AG09319 (cell line): ENCODE measurements at regions not wholly inside any gene's neighbourhood (a gene's known extent, or its start where the extent isn't known, plus 50 kb on each side); places are given as distances from the start of the nearest gene placed in this dataset.
A peak's percentile ranks its signal among the peaks of the same experiment; 100 is the strongest.

ENCODE experiments used
- DNase-seq: peaks from one replicate; pipeline ENCODE4 v3.0.0-alpha.2; 2010; ENCODE audit warnings: low read depth; ENCODE audit errors: extremely low read depth
- CTCF ChIP-seq: IDR thresholded peaks from 2 replicates; pipeline ENCODE4 v1.5.1; 2011; ENCODE audit warnings: low read depth, mild to moderate bottlenecking, inconsistent platforms, low read length, moderate library complexity

GRCh38 chr7:54810401-54810800 lies 51.4 kb upstream of the SEC61G start:
- no peak for TF ChIP-seq CTCF
- DNase-seq: no peak

- TF ChIP-seq CTCF: no peak
- peak; percentile 74 for DNase-seq
Observed at GRCh38 chr7:54811041-54811845, 52.2 kb upstream of the SEC61G start.

- peak; percentile 54 for DNase-seq
- no peak for TF ChIP-seq CTCF
Observed at GRCh38 chr7:54811846-54812254, 52.8 kb upstream of the SEC61G start.

GRCh38 chr7:54812756-54813322 lies 53.8 kb upstream of the SEC61G start:
- no peak for DNase-seq
- TF ChIP-seq CTCF: no peak

- TF ChIP-seq CTCF: no peak
- no peak for DNase-seq
Observed at GRCh38 chr7:54813398-54813797, 54.4 kb upstream of the SEC61G start.

- no peak for DNase-seq
Observed at GRCh38 chr7:54814401-54814800, 55.4 kb upstream of the SEC61G start.

More at GRCh38 chr7:54814401-54814800, 55.4 kb upstream of the SEC61G start:
- no peak for TF ChIP-seq CTCF
